ENCODE measurements at regions not wholly inside any gene's neighbourhood (a gene's known extent, or its start where the extent isn't known, plus 50 kb on each side); places are given as distances from the start of the nearest gene placed in this dataset.
"Not testable (repeated sequence)": the region's sequence is repeated elsewhere in the genome, so short reads cannot be mapped to it uniquely, and the experiment has no call there.

DNA sequence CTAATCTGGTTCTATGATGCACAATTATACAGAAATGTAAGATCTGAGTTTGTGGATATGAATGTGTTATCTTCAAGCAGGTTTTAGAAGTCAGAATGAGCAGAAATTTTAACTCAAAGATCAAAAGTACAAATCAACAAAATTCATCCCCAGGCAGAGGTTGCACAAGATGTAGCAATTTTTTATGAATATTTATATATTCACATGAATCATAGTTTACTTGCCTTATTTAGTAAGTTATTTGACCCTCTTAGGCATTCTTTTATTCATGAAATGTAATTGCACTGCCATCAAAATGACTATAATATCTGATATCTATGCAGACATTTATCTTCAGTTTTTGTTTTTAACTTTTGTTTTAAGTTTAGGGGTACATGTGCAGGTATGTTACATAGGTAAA lies 103.1 kb upstream of the DAZL start:
- no peaks in the 10 kb centered on the region; the same call in 1 of the 2 replicates for H3K27me3 ChIP-seq (ENCODE audit: insufficient read depth, low read length)
- H3K4me1 ChIP-seq (ENCODE audit: control insufficient read depth in 1 of 2, insufficient read depth in 2 of 2, low read length in 2 of 2) = no peaks in the 10 kb centered on the region
- no TSS peak for BruUV-seq (replicated peaks)
- no peak for DNase-seq (ENCODE audit: low read depth, low spot score)
- no peak overlapping the region for H3K4me3 ChIP-seq (replicated peaks in 1 of 2; ENCODE audit: low read depth in 1 of 2, low read length in 2 of 2)
- ChIA-PET CTCF (no interaction called here), RAD21 (ENCODE audit: low non-redundant PET in 1 of 2, low total read pairs in 2 of 2, uncharacterized antibody in 2 of 2, unreplicated experiment in 2 of 2) (no interaction called here), POLR2A (no interaction called here)
- no peaks in the 10 kb centered on the region for H3K9me2 ChIP-seq (ENCODE audit: insufficient read depth)
- TF ChIP-seq TCF7L2 (IDR thresholded peaks at IDR 0.05; ENCODE audit: borderline replicate concordance, extremely low read depth, insufficient read depth, insufficient read length) (no peak), YY1 (IDR thresholded peaks at IDR 0.05; ENCODE audit: extremely low read depth, insufficient replicate concordance, low read depth, low read length) (no peak), ZFX (IDR thresholded peaks at IDR 0.05) (no peak), ZNF274 (IDR thresholded peaks at IDR 0.05; ENCODE audit: low read depth, low read length) (no peak), SP1 (IDR thresholded peaks at IDR 0.05; ENCODE audit: low read depth) (no peak), JUND (IDR thresholded peaks at IDR 0.05) (no peak), ELF1 (IDR thresholded peaks at IDR 0.05; ENCODE audit: borderline replicate concordance, low read depth) (no peak), EGR1 (IDR thresholded peaks at IDR 0.05; ENCODE audit: low read depth) (no peak), EZH2phosphoT487 (IDR thresholded peaks at IDR 0.05; ENCODE audit: borderline replicate concordance) (no peak), SIN3A (IDR thresholded peaks at IDR 0.05; ENCODE audit: low read depth) (no peak), POLR2AphosphoS5 (IDR thresholded peaks at IDR 0.05; ENCODE audit: low read depth, low read length) (no peak), RAD21 (IDR thresholded peaks at IDR 0.05; ENCODE audit: low read depth) (no peak)
- TF ChIP-seq, protein P1, sequence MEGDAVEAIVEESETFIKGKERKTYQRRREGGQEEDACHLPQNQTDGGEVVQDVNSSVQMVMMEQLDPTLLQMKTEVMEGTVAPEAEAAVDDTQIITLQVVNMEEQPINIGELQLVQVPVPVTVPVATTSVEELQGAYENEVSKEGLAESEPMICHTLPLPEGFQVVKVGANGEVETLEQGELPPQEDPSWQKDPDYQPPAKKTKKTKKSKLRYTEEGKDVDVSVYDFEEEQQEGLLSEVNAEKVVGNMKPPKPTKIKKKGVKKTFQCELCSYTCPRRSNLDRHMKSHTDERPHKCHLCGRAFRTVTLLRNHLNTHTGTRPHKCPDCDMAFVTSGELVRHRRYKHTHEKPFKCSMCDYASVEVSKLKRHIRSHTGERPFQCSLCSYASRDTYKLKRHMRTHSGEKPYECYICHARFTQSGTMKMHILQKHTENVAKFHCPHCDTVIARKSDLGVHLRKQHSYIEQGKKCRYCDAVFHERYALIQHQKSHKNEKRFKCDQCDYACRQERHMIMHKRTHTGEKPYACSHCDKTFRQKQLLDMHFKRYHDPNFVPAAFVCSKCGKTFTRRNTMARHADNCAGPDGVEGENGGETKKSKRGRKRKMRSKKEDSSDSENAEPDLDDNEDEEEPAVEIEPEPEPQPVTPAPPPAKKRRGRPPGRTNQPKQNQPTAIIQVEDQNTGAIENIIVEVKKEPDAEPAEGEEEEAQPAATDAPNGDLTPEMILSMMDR (IDR thresholded peaks at IDR 0.05 in 2 of 3, conservative IDR thresholded peaks at IDR 0.05 in 1 of 3; ENCODE audit: borderline replicate concordance in 1 of 3, insufficient read depth in 1 of 3, low read depth in 2 of 3, low read length in 2 of 3) = no peak
- TF ChIP-seq, protein P2, sequence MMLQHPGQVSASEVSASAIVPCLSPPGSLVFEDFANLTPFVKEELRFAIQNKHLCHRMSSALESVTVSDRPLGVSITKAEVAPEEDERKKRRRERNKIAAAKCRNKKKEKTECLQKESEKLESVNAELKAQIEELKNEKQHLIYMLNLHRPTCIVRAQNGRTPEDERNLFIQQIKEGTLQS (IDR thresholded peaks at IDR 0.05) = no peak
- no peak overlapping the region for H3K4me2 ChIP-seq (ENCODE audit: low read length)
- intact Hi-C loops (cut with micrococcal nuclease) = no loop called here
- no peak overlapping the region for H3K9ac ChIP-seq (ENCODE audit: low read length)
- no peaks in the 10 kb centered on the region for H3K79me2 ChIP-seq (ENCODE audit: insufficient read depth, low read length)
- no peaks in the 10 kb centered on the region for H3K9me3 ChIP-seq (ENCODE audit: control insufficient read depth in 1 of 2, insufficient read depth in 1 of 2, low read depth in 1 of 2, low read length in 2 of 2)
- no peak overlapping the region for H2AFZ ChIP-seq (ENCODE audit: low read depth, low read length, poor library complexity, severe bottlenecking)
- H3K36me3 ChIP-seq (ENCODE audit: control insufficient read depth in 1 of 2, insufficient read depth in 2 of 2, low read length in 2 of 2) = no peaks in the 10 kb centered on the region
- no peaks in the 10 kb centered on the region for H4K20me1 ChIP-seq (ENCODE audit: insufficient read depth)
- H3K27ac ChIP-seq (ENCODE audit: low read depth, low read length) = no peak overlapping the region
- no peak for ATAC-seq

DNA sequence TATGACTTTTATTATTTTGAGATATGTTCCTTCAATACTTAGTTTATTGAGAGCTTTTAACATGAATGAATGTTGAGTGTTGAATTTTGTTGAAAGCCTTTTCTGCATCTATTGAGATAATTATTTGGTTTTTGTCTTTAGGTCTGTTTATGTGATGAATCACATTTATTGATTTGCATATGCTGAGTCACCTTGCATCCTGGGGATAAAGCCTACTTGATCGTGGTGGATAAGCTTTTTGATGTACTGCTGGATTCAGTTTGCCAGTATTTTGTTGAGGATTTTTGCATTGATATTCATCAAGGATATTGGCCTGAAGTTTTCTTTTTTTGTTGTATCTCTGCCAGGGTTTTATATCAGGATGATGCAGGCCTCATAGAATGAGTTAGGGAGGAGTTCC lies 106.5 kb upstream of the DAZL start:
- intact Hi-C loops (cut with micrococcal nuclease); H3K9me3 ChIP-seq (ENCODE audit: control insufficient read depth in 1 of 2, insufficient read depth in 1 of 2, low read depth in 1 of 2, low read length in 2 of 2); POLR2A ChIA-PET; H4K20me1 ChIP-seq (ENCODE audit: insufficient read depth); H3K9me2 ChIP-seq (ENCODE audit: insufficient read depth); H3K9ac ChIP-seq (ENCODE audit: low read length); H3K79me2 ChIP-seq (ENCODE audit: insufficient read depth, low read length); H3K4me2 ChIP-seq (ENCODE audit: low read length); H3K27ac ChIP-seq (ENCODE audit: low read depth, low read length); BruUV-seq (replicated peaks); H2AFZ ChIP-seq (ENCODE audit: low read depth, low read length, poor library complexity, severe bottlenecking); H3K4me3 ChIP-seq (replicated peaks in 1 of 2; ENCODE audit: low read depth in 1 of 2, low read length in 2 of 2); H3K27me3 ChIP-seq (ENCODE audit: insufficient read depth, low read length); RAD21 ChIA-PET (ENCODE audit: low non-redundant PET in 1 of 2, low total read pairs in 2 of 2, uncharacterized antibody in 2 of 2, unreplicated experiment in 2 of 2); H3K4me1 ChIP-seq (ENCODE audit: control insufficient read depth in 1 of 2, insufficient read depth in 2 of 2, low read length in 2 of 2); H3K36me3 ChIP-seq (ENCODE audit: control insufficient read depth in 1 of 2, insufficient read depth in 2 of 2, low read length in 2 of 2); CTCF ChIA-PET; ATAC-seq; DNase-seq (ENCODE audit: low read depth, low spot score): not testable (repeated sequence)

All from HCT116 (cell line).